ENCODE measurements at regions not wholly inside any gene's neighbourhood (a gene's known extent, or its start where the extent isn't known, plus 50 kb on each side); places are given as distances from the start of the nearest gene placed in this dataset.
"Not testable (repeated sequence)": the region's sequence is repeated elsewhere in the genome, so short reads cannot be mapped to it uniquely, and the experiment has no call there.

DNA sequence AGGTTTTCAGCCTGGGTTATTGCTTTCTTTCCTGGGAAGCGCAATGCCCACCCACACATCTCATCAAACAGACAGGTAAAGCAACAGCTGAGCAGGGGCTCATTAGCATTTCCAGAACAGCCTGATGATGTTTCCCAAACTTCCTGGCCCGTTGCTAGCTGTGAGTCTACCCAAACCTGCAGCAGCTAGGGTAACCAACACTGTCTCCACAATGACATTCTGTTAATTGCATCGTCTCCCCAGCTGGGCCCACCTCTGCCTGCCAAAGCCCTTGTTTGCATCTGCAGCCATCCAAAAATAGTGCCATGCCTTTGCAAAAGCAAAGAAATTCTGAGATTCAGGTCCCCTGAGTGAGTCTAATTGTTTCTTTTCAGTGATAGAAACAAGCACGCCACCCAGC is 273.0 kb downstream of the MED10 start:
- no peak for DNase-seq

DNA sequence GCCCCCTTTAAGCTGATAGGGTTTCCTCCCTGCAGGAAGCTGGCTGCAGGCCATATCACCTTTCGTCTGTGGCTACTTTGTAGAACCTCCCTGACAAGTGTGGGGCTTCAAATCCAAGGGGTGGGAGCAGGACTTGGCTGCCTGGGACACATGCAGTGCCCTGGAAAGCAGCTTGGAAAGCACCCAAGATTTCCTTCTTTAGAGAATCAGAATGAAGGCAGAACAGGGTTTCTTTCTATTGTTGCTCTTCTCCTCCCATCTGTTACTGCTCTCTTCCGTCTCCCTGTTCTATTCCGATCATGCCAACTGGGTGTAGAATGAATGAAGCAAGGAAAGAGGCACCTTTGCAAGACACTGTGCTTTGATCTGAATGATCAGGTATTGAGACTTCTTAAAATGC is 282.2 kb downstream of the MED10 start:
- peak; percentile 20 for DNase-seq

DNA sequence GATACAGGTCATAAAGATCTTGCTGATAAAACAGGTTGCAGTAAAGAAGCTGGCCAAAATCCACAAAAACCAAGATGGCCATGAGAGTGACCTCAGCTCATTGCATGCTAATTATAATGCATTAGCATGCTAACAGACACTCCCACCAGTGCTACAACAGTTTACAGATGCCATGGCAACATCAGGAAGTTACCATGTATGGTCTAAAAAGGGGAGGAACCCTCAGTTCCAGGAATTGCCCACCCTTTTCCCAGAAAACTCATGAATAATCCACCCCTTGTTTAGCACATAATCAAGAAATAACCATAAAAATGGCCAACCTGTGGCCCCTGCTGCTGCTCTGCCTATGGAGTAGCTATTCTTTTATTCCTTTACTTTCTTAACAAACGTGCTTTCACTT is 284.2 kb downstream of the MED10 start:
- not testable (repeated sequence) for DNase-seq

DNA sequence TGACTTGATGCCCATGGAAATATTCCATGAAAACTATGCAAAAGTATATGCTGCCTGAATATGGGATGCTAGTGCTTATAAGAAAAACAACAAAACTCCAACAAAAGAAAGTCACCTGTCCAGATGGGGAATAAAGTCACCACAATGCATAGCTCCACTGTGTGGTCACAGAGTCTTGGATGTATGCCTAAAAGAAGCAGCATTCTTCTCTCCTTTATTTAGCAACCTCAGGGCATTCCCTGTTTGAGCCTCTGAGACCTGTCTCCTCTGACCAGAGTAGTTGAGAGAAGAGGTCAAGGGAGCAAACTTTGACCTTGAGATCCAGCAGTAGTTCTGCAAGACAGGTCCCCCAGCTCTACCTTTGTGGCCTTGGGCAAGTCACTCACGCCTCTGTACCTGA is 287.5 kb downstream of the MED10 start:
- peak; percentile 29 for DNase-seq

DNA sequence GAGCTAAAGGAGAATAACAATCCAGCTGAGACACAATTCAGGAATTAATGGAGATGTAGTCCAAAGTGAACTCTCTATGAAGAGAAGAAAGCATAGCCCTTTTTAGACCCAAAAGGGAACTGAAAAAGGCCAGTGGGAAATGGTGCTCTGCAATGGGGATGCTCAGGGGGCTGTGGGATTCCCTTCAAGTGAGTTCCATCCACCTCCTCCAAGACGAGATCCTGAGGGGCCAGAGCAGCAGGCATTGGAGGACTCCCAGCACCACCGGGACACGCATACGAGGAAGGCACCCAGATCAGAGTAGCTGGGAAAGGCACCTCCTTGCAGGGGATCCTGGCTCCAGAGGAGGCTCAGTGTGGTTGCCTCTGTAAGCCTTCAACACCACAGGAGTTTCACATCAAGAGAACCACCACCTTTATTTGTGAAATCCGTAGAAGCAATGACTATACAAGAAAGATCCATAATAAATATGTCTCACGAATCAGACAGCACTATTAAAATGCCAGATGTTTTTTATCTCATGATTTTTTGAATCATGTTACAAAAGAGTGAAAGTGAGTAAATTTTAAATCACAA is 288.2 kb downstream of the MED10 start:
- peak; percentile 12 for DNase-seq

DNA sequence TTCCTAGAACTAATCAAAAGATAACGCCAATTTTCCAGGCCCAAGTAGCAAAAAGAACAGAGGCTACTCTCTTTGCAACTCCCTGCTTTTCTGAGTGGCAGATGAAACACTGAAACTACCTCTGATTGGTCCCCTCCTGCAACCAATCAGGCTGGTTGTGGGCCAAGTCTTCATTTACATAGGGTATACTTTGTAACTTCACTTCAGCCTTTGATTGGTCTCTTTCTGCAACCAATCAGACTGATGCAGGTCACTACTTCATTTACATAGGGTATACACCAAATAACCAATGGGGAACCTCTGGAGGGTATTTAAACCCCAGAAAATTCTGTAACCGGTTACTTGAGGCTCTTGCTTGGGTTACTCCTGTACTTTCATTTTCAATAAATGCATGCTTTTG is 289.6 kb downstream of the MED10 start:
- peak; percentile 14 for DNase-seq

DNA sequence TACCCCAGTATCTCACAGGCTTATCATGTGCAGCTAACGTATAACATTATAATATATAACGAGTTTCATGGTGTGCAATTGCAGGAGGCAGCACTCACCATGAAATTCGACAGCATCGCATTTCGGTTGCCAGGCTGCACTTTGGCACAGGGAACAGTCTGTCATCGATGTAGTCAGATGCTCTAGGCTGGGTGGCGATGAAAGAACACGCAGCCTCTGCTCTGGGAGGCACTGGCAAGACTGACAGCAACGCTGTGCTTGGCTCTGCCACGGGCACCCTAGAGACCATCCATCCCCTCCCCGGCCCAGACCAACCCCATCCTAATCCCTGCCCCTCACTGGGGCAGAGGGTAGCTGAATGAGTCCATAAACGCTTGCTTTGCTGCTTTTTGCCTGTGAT is 290.8 kb downstream of the MED10 start:
- DNase-seq = no peak

DNA sequence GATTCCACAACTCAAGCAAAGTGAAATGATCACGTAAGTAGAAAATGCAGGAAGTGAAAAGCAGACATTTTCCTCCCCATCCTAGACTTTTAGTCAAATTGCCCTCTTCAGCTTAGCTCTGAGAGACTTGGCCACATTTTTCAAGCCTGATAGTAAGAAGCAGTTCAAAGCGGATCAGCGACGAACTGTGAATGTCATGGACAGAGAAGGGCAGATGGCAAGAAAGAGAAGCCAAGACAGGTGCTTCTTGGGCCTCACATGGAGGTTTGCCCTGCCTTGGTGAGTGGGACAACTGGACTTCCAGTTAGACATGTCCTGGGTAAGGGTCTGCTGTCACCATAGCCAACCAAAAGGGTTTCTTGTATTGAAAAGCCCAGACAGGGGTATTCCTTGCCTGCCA is 291.5 kb downstream of the MED10 start:
- DNase-seq = peak; percentile 15

DNA sequence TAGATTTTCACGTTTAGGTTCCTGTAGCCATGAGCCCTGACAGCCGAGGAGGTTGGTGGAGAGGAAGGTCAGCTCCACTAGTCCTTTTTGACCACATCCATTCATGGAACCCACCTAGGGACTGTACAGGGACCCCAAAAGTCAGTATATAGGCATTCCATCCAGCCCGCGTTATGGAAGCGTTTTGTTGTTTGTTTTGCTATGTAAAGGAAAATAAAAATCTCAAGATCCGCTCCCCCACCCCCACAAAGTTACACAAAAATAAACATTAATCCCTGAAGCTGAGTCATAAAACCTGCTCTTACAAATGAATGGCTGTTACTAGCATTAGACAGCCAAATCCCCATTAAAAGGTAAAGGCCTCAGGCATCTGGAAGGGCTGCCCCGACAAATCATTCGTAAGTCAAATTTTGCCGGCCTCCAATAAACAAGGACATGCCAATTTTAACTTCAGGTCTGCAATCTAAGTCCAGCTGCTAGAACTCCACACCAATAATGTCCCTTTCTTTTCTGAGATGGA is 292.9 kb downstream of the MED10 start:
- peak; percentile 12 for DNase-seq

DNA sequence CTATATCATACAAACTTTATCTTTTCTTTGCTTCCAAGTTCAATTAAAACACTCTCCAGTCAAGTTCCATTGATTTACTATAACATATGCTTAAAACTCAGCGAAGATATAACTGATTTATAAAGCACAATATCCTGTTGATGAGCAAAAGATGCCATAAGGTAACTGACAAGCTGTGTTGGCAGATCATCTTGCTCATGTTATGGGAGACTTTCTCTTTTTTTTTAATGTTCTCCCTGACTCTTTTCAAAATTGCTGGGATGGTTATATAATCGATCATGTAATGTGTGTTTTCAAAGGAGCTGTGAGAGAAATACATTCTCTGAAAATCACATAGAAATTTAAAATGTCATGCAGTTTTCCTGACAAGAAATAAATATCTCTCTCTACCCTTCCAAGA is 293.5 kb downstream of the MED10 start:
- DNase-seq = no peak

DNA sequence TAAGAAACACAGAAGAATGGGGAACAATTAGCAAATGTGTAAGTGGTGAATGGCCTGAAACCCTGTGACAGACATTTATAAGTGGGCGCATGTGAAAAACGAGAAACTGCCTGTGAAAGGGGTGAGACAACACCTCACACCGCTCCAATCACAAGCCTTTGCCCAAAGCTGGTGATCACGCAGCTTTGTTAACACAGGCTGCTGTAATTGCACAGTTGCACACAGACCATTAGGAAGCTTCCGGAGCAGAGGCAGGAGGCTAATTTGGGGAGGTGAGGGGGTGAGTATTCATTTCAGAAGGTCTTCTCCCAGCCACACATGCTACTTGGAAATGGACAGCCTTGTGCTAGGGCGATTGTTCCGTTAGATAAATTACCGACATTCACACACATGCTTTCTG is 294.0 kb downstream of the MED10 start:
- DNase-seq = peak; percentile 21

DNA sequence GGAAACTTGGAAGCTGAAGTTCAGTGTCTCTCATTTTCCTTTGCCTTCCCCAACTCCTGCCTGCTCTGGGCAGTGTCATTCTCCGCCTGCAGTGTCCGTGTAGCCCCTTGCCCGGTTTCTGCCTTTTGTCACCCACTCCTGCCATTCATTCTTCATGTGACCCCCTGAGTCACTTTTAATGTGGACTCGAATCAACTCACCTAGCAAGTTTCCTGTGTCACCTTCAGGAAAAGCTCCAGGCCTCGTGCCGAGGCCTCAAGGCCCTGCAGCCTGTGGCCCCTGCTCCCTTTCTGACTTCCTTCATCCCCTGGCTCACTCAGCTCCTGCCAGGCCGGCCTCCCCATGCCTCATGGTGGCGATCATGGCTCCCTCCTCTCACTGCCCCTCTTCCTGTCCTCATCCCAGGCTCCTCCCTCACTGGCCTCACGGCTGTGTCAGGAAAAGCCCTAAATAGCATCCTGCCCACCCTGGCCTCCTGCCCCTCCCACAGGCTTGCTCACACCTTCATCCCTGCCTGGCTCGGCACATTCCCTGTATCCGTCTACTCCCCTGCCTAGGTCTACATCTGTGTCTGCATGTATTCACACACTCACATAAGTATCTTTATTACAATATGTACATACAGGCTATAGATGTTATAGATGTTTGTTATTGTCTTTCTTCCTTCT is 294.9 kb downstream of the MED10 start:
- peak; percentile 63 for DNase-seq

DNA sequence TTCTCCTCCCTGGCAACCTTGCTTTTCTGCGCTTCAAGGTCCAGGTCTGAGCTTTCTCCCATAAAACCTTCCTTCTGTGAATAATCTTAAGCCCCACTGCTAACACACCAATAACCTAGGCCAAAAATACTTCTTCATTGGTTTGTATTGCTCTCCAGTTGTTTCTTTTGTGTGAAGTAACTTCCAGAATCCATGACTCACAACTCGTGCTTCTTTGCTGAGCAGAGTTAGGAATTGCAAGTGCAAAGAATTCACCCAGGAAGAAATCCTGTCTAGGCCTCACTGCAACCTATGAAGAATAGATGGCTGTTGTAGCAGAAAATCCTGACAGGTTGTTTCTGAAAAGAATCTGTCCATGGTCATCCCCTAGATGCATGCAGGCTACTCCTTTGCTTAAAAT is 295.7 kb downstream of the MED10 start:
- DNase-seq = peak; percentile 10

DNA sequence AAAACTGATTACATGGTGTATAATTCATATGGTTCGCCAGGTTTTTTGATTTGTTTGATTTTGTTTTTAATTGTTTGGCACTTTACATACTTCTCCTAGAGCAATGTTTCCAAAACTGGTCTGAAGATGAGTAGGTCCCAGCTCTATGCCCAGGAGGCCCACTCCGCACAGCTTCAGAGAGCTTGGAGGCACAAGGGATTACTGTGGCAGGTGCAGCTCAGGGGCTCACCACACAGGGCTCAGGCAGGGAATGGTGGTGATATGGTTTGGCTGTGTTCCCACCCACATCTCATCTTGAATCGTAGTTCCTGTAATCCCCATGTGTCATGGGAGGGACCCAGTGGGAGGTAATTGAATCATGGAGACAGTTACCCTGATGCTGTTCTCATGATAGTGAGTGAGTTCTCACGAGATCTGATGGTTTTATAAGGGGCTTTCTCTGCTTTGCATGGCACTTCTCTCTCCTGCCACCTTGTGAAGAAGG is 296.6 kb downstream of the MED10 start:
- DNase-seq = peak; percentile 17

DNA sequence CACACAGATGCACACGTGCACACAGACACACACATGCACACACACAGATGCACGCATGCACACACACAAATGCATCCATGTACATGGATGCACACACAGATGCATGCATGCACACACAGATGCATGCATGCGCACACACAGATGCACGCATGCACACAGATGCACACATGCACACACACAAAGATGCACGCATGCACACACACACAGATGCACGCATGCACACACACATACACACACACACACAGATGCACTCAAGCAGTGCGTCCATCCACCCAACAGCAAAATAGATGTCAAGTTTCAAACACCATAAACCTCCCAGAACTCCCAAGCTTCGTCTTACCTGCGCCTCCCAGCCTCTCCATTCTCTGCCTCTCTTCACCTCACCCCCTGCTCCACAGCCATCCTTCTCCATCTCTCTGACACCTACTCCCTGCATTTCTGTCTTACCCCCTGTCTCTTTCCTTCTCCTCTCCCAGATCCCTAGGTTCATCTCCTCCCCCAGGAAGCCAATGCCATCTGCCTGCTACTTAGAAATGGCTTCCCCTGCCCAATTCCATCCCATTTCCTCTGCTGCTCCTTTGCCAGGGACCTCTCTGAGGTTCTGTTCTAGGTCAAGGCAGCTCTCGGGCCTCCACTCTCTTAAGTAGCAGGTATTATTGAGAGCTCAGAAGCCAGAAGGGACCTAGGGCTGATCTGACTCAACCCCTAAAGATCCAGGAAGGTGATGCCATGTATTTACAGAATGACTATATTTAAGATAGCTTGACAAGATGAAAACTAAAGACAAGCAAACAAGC is 297.2 kb downstream of the MED10 start:
- DNase-seq = peak; percentile 32

DNA sequence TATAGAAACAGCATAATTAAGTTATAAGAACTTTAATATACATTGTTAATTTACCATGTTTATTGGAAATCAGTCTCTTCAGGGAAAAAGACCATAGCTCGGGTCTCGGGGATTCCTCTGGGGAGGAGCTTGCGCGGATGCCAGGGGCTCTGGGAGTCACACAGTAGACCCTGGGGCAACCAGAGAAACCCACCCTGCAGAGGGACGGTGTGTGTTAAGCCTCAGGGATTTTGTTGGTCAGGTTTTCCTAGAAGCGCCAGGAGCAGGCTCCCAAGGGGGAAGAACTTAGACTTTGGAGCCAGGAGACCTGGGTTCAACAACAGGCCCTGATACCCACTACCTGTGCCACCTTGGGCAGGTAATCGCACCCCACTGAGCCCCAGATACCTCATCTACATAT is 297.9 kb downstream of the MED10 start:
- DNase-seq = peak; percentile 16

DNA sequence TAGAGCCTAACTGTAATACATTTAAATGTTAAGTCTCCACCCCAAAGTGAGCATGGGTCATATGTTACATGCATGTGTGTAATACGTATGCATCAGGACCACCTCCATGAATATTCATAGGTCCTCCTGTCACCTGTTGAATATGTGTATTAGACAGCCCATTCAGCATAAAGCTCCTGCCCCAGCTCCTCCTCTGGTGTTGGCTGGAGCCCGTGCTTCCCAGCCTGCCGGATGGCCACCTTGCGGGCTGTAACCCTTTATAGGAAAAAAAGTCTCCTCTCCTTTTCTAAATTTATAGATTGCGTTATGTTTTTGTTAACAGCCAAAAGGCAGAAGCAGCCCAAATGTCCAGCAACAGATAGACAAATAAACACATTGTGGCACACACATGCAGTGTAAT is 299.5 kb downstream of the MED10 start:
- DNase-seq = peak; percentile 11

DNA sequence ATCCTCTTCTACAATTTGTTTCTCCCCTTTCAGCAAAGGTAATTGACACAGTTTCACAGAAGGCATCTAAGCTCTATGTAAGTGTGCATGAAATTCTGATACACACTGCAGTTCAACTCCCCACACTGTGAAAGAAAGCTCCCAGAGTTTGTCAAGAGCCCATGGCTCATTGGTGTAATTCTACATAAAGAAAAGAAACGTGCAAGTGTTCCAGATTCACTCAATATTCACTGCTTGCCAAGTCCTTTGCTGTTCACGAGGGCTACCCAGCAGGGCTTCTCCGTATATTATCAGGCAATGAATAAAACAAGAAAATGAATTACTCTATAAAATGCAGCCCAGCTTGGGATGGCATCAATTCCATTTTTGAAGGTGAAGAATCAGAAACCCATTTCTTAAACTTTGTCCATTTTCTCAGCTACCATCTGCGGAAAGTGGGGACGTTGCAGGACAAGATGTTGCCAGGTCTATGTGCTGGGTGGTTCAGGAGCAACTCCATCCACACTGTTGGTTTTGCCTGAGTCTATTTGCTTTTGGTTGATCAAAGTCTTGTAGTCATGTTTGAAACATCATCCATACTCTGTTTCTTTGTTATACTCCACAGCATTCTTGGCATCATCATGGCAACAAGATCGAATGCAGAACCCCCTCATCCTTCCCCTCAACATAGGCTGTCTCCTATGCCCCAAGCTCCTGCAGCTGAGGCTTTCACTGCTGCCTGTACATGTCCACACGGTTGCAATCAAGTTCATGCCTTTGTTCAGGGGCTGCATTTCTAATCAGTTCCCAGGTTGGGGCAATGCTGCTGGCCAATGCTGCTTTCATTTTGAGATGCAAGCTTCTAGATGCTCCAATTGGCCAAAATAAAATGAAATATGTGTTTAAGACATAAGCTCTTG is 301.8 kb downstream of the MED10 start:
- DNase-seq = peak; percentile 14

DNA sequence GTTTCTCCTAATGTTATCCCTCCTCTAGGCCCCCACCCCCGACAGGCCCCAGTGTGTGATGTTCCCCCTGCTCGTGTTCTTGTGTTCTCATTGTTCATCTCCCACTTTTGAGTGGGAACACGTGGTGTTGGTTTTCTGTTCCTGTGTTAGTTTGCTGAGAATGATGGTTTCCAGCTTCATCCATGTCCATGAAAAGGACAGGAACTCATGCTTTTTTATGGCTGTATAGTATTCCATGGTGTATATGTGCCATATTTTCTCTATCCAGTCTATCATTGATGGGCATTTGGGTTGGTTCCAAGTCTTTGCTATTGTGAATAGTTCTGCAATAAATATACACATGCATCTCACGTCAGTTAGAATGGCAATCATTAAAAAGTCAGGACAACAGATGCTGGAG is 305.9 kb downstream of the MED10 start:
- not testable (repeated sequence) for DNase-seq

DNA sequence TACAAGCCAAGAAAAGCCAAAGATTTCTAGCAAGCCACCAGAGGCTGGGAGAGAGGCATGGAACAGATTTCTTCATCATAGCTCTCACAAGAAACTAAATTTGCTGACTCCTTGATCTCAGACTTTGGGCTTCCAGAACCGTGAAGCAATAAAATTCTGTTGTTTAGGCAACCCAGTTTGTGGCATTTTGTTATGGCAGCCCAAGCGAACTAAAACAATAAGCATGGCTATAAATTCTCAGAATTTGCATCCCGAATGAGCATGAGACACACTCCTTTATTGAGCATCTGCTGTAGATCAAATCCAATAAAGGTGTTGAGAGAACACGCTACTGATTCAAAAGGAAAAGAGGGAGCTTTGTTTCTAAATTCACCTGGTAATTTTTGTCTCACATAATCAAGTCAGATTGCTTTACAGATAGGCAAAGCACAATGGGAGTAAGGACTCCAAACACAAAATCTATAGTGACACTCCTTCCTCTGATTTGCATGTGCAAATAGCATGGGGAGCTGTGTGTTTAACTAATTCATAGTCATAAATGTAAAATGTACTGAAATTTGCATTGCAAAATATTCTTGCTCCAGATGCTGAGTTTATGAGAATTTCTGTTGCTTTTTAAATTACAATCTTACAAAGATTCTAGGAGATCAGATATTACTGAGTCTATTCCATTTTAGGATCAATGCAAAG is 308.7 kb downstream of the MED10 start:
- DNase-seq = peak; percentile 4

DNA sequence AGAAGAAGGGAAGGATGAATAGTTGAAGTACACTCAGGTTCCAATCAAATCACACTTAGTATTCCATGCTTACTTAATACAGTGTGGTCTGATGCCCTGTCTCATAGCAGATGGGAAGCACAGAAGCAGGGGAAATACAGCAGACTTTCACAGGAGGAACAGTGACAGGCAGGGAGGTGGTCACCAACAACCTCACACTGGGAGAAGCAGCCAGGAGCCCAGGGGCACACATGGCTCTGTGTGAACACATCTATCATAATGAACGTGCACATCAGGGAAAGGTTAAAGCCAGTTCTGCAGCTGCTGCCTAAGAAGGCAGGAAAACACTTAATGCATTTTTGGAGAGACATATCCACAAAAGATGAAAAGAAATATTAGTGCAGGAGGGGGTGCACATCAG is 312.3 kb downstream of the MED10 start:
- DNase-seq = peak; percentile 11

DNA sequence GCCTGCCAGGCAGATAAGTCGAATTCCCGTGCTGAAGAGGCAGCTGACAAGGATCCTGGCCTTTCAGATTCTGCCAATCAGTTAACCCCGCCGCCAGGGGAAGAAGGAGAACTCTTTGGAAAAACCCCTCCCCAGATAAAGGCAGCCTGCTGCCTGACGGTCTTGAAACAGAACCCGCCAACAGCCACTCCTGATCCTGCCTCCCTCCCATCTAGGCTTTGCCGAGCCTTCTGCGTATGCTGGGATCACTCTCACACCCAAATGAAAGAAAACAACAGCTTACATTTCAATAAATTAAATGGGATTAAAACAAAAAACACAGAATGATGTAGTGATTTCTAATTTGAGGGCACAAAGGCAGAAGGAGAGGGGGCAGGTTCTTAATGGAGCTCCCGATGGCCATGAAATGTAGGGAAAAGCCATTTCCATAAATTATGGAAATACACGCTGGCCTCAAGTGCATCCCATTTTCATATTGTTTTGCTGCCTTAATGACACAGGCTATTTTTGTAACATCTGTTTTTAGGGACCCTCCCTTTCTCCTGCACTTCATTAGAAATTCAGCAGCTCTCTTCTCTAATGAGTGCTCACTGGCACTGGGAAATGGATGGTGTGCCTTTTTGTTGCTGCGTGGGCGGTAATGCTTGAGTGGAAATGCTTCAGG is 319.1 kb downstream of the MED10 start:
- DNase-seq = no peak

All from islet precursor cell (in vitro differentiated cells).